GM23338 (cell line): ENCODE measurements at regions not wholly inside any gene's neighbourhood (a gene's known extent, or its start where the extent isn't known, plus 50 kb on each side); places are given as distances from the start of the nearest gene placed in this dataset.

ENCODE experiments used
- ATAC-seq: fragments of 200-7000 bp; cut with Tn5 transposase; 3 replicates; pipeline ENCODE4 v1.9.1; 2020
- DNase-seq: peaks from one replicate; pipeline ENCODE4 v3.0.0-alpha.2; 2015; ENCODE audit warnings: low spot score
- H2AFZ ChIP-seq: fragments of 200-600 bp; sonication (generic); 2 replicates; pipeline ENCODE4 v1.8.0; 2016; ENCODE audit warnings: antibody characterized with exemption, mild to moderate bottlenecking, moderate library complexity
- H3F3A ChIP-seq: fragments of 200-600 bp; sonication (generic); replicated peaks from 2 replicates; pipeline ENCODE4 v1.8.0; 2017; ENCODE audit warnings: antibody characterized with exemption, mixed run types, low read depth
- H3K27ac ChIP-seq: fragments of 200-600 bp; sonication (generic); 2 replicates; pipeline ENCODE4 v1.6.1; 2016; ENCODE audit warnings: low read depth
- H3K27me3 ChIP-seq: fragments of 200-600 bp; sonication (generic); 2 replicates; pipeline ENCODE4 v1.8.0; 2016; ENCODE audit warnings: mild to moderate bottlenecking, mixed run types, moderate library complexity; ENCODE audit not compliant: insufficient read depth
- H3K36me3 ChIP-seq: fragments of 200-600 bp; sonication (generic); 2 replicates; pipeline ENCODE4 v1.8.0; 2016; ENCODE audit warnings: mild to moderate bottlenecking; ENCODE audit not compliant: insufficient read depth
- H3K4me1 ChIP-seq: fragments of 200-600 bp; sonication (generic); 2 replicates; pipeline ENCODE4 v1.8.0; 2016; ENCODE audit warnings: mild to moderate bottlenecking, moderate library complexity; ENCODE audit not compliant: insufficient read depth
- H3K4me2 ChIP-seq: fragments of 200-600 bp; sonication (generic); 2 replicates; pipeline ENCODE4 v1.7.1; 2017; ENCODE audit warnings: mixed run types
- H3K4me3 ChIP-seq: fragments of 200-600 bp; sonication (generic); 2 replicates; pipeline ENCODE4 v1.6.1; 2016; ENCODE audit warnings: mixed run types
- H3K79me2 ChIP-seq: fragments of 200-600 bp; sonication (generic); replicated peaks from 2 replicates; pipeline ENCODE4 v1.8.0; 2017; ENCODE audit warnings: mild to moderate bottlenecking; ENCODE audit not compliant: insufficient read depth
- H3K9me2 ChIP-seq: fragments of 200-600 bp; sonication (generic); 2 replicates; pipeline ENCODE4 v1.8.0; 2017; ENCODE audit not compliant: insufficient read depth
- H4K20me1 ChIP-seq: fragments of 200-600 bp; sonication (generic); replicated peaks from 2 replicates; pipeline ENCODE4 v1.8.0; 2017; ENCODE audit warnings: mild to moderate bottlenecking; ENCODE audit not compliant: insufficient read depth
- H3K27ac Mint-ChIP-seq: 2 replicates; pipeline ENCODE4 v1.8.0; 2020; ENCODE audit warnings: inconsistent platforms, mild to moderate bottlenecking, moderate library complexity, mixed read lengths
- H3K27me3 Mint-ChIP-seq: 3 replicates; pipeline ENCODE4 v1.8.0; 2022; ENCODE audit warnings: low read depth, mild to moderate bottlenecking, moderate library complexity, mixed read lengths, inconsistent platforms; ENCODE audit not compliant: insufficient read depth, poor library complexity
- H3K36me3 Mint-ChIP-seq: 3 replicates; pipeline ENCODE4 v1.8.0; 2021; ENCODE audit warnings: low read depth, mild to moderate bottlenecking, inconsistent platforms, moderate library complexity, mixed read lengths
- H3K4me1 Mint-ChIP-seq: 3 replicates; pipeline ENCODE4 v1.8.0; 2020; ENCODE audit warnings: mild to moderate bottlenecking, inconsistent platforms, mixed read lengths
- H3K4me3 Mint-ChIP-seq: 3 replicates; pipeline ENCODE4 v1.8.0; 2021; ENCODE audit warnings: moderate library complexity, mild to moderate bottlenecking, inconsistent platforms, mixed read lengths
- H3K9me3 Mint-ChIP-seq: 3 replicates; pipeline ENCODE4 v1.8.0; 2020; ENCODE audit warnings: moderate library complexity, mild to moderate bottlenecking, inconsistent platforms, mixed read lengths
- CTCF ChIP-seq, 2 experiments: fragments of 200-600 bp in 1 of 2; sonication (generic) in 1 of 2; conservative IDR thresholded peaks; 2 replicates each; pipeline versions ENCODE4 v1.5.1 to v1.6.1; 2016 to 2017; ENCODE audit warnings: antibody characterized with exemption in 2 of 2, low read depth in 2 of 2, mild to moderate bottlenecking in 2 of 2, moderate library complexity in 1 of 2
- ETS1 ChIP-seq: IDR thresholded peaks from 2 replicates; pipeline ENCODE4 v1.6.1; 2016; ENCODE audit warnings: antibody characterized with exemption
- EZH2 ChIP-seq: fragments of 200-600 bp; sonication (generic); IDR thresholded peaks from one replicate; pipeline ENCODE4 v1.8.0; 2017; ENCODE audit warnings: antibody characterized with exemption, mild to moderate bottlenecking, low read depth; ENCODE audit not compliant: unreplicated experiment
- EZH2phosphoT487 ChIP-seq: fragments of 200-600 bp; sonication (generic); IDR thresholded peaks from one replicate; pipeline ENCODE4 v1.8.1; 2018; ENCODE audit warnings: antibody characterized with exemption; ENCODE audit not compliant: unreplicated experiment
- NANOG ChIP-seq: IDR thresholded peaks from 2 replicates; pipeline ENCODE4 v1.6.1; 2016; ENCODE audit warnings: antibody characterized with exemption, borderline replicate concordance
- POLR2AphosphoS5 ChIP-seq: IDR thresholded peaks from 2 replicates; pipeline ENCODE4 v1.6.1; 2016; ENCODE audit warnings: antibody characterized with exemption, low read depth
- REST ChIP-seq: IDR thresholded peaks from one replicate; pipeline ENCODE4 v1.6.1; 2018; ENCODE audit warnings: antibody characterized with exemption; ENCODE audit not compliant: unreplicated experiment
- ZNF114 ChIP-seq: fragments of 250-450 bp; sonication (Bioruptor Pico); IDR thresholded peaks from 2 replicates; pipeline ENCODE4 v1.5.0; 2020; ENCODE audit warnings: mild to moderate bottlenecking, moderate library complexity
- ZNF331 ChIP-seq: fragments of 250-450 bp; sonication (Bioruptor Pico); IDR thresholded peaks from 2 replicates; pipeline ENCODE4 v1.5.0; 2020; ENCODE audit warnings: low read depth, mild to moderate bottlenecking, moderate library complexity

GRCh38 chr1:177476676-177477075 is 305.9 kb downstream of the BRINP2 start (continued):
- TF ChIP-seq ETS1 (no peak), ZNF331 (CRISPR knock-in tag) (no peak), CTCF (conservative IDR thresholded peaks at IDR 0.05; ENCODE audit: low read depth in 2 of 2) (no peak)

- ATAC-seq, result no peak
- Histone ChIP-seq H3F3A (no peaks in the 10 kb centered on the region), H4K20me1 (no peaks in the 10 kb centered on the region), H3K4me3 (no peak overlapping the region), H3K36me3 (no peaks in the 10 kb centered on the region), H3K4me2 (no peak overlapping the region), H3K27ac (no peak overlapping the region), H3K27me3 (no peaks in the 10 kb centered on the region), H3K79me2 (no peaks in the 10 kb centered on the region), H2AFZ (no peak overlapping the region), H3K9me2 (no peaks in the 10 kb centered on the region), H3K4me1 (no peaks in the 10 kb centered on the region)
- Mint-ChIP-seq H3K27me3 (no peaks in the 10 kb centered on the region), H3K4me3 (no peak overlapping the region), H3K9me3 (no peaks in the 10 kb centered on the region), H3K36me3 (no peaks in the 10 kb centered on the region), H3K4me1 (no peaks in the 10 kb centered on the region), H3K27ac (no peak overlapping the region)
- DNase-seq, result no peak
- TF ChIP-seq ETS1, result no peak
- TF ChIP-seq EZH2, result no peak
- no peak for TF ChIP-seq EZH2phosphoT487
- no peak for TF ChIP-seq ZNF114 (CRISPR knock-in tag)
- no peak for TF ChIP-seq NANOG
- TF ChIP-seq REST, result no peak
- no peak for TF ChIP-seq CTCF (conservative IDR thresholded peaks at IDR 0.05; ENCODE audit: low read depth in 2 of 2)
- no peak for TF ChIP-seq POLR2AphosphoS5
Measured at GRCh38 chr1:177472567-177472966, 301.8 kb downstream of the BRINP2 start.
